HPDE6-E6E7 (cell line): ENCODE measurements at regions not wholly inside any gene's neighbourhood (a gene's known extent, or its start where the extent isn't known, plus 50 kb on each side); places are given as distances from the start of the nearest gene placed in this dataset.
"Not testable (repeated sequence)": the region's sequence is repeated elsewhere in the genome, so short reads cannot be mapped to it uniquely, and the experiment has no call there.

Experiments used
- DNase-seq: peaks from one replicate; pipeline ENCODE4 v3.0.0; 2011; ENCODE audit warnings: missing footprints; ENCODE audit errors: extremely low spot score

GRCh38 chr6:121020656-121021055 is 313.6 kb downstream of the TBC1D32 start:
- no peak for DNase-seq

GRCh38 chr6:121008553-121008952 is 325.7 kb downstream of the TBC1D32 start:
- DNase-seq, result no peak

- no peak for DNase-seq
Measured at GRCh38 chr6:121006024-121006423, 328.3 kb downstream of the TBC1D32 start.

- no peak for DNase-seq
Measured at GRCh38 chr6:121000381-121000780, 333.9 kb downstream of the TBC1D32 start.

- DNase-seq, result no peak
Measured at GRCh38 chr6:120996340-120996739, 337.9 kb downstream of the TBC1D32 start.

GRCh38 chr6:120994573-120994967 is 339.7 kb downstream of the TBC1D32 start:
- DNase-seq, result no peak

- no peak for DNase-seq
Measured at GRCh38 chr6:120993929-120994572, 340.2 kb downstream of the TBC1D32 start.

GRCh38 chr6:120992257-120992656 is 342.0 kb downstream of the TBC1D32 start:
- no peak for DNase-seq

GRCh38 chr6:120990866-120991265 is 343.4 kb downstream of the TBC1D32 start:
- no peak for DNase-seq

GRCh38 chr6:120981835-120982234 is 352.4 kb downstream of the TBC1D32 start:
- no peak for DNase-seq

- DNase-seq, result no peak
Measured at GRCh38 chr6:120966321-120966720, 368.0 kb downstream of the TBC1D32 start.

- DNase-seq, result peak; percentile 3
Measured at GRCh38 chr6:120965814-120966213, 368.5 kb downstream of the TBC1D32 start.

GRCh38 chr6:120960761-120961160 is 373.5 kb downstream of the TBC1D32 start:
- DNase-seq, result no peak

GRCh38 chr6:120954111-120954510 is 380.2 kb downstream of the TBC1D32 start:
- no peak for DNase-seq

- DNase-seq, result no peak
Measured at GRCh38 chr6:120951258-120951657, 383.0 kb downstream of the TBC1D32 start.

GRCh38 chr6:120947111-120947510 is 387.2 kb downstream of the TBC1D32 start:
- no peak for DNase-seq

- DNase-seq, result no peak
Measured at GRCh38 chr6:120945905-120946594, 388.2 kb downstream of the TBC1D32 start.

GRCh38 chr6:120938876-120939472 is 395.3 kb downstream of the TBC1D32 start:
- no peak for DNase-seq

- no peak for DNase-seq
Measured at GRCh38 chr6:120938164-120938875, 396.0 kb downstream of the TBC1D32 start.

GRCh38 chr6:120935908-120936307 is 398.4 kb downstream of the TBC1D32 start:
- no peak for DNase-seq

GRCh38 chr6:120935016-120935415 is 399.3 kb downstream of the TBC1D32 start:
- no peak for DNase-seq

- not testable (repeated sequence) for DNase-seq
Measured at GRCh38 chr6:120931520-120932180, 402.6 kb downstream of the TBC1D32 start.
